ENCODE measurements at regions not wholly inside any gene's neighbourhood (a gene's known extent, or its start where the extent isn't known, plus 50 kb on each side); places are given as distances from the start of the nearest gene placed in this dataset.
A peak's percentile ranks its signal among the peaks of the same experiment; 100 is the strongest.

DNA sequence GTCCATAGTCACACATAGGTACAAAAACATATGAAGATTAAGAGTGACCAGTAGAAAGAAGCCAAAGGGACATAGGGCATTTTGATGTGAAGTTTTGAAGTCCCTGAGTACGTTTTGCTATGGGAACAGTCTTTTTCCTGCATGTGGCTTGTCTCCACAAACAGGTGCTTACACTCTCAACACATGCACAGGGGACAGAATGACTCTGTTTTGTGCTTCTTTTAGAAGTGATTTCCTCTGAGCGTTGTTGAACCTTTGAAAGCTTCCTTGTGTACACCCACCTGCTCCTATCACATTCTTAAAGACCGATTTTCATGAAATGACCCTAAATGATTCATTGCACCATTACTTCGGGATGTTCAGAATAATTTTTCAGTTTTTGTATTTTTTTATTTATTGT lies 338.8 kb upstream of the CDH4 start:
- no peak overlapping the region for H3K27ac ChIP-seq (replicated peaks)
- H3K27me3 ChIP-seq (ENCODE audit: insufficient read depth, poor library complexity, severe bottlenecking), result no peaks in the 10 kb centered on the region
- TF ChIP-seq, protein P1, sequence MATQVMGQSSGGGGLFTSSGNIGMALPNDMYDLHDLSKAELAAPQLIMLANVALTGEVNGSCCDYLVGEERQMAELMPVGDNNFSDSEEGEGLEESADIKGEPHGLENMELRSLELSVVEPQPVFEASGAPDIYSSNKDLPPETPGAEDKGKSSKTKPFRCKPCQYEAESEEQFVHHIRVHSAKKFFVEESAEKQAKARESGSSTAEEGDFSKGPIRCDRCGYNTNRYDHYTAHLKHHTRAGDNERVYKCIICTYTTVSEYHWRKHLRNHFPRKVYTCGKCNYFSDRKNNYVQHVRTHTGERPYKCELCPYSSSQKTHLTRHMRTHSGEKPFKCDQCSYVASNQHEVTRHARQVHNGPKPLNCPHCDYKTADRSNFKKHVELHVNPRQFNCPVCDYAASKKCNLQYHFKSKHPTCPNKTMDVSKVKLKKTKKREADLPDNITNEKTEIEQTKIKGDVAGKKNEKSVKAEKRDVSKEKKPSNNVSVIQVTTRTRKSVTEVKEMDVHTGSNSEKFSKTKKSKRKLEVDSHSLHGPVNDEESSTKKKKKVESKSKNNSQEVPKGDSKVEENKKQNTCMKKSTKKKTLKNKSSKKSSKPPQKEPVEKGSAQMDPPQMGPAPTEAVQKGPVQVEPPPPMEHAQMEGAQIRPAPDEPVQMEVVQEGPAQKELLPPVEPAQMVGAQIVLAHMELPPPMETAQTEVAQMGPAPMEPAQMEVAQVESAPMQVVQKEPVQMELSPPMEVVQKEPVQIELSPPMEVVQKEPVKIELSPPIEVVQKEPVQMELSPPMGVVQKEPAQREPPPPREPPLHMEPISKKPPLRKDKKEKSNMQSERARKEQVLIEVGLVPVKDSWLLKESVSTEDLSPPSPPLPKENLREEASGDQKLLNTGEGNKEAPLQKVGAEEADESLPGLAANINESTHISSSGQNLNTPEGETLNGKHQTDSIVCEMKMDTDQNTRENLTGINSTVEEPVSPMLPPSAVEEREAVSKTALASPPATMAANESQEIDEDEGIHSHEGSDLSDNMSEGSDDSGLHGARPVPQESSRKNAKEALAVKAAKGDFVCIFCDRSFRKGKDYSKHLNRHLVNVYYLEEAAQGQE (IDR thresholded peaks at IDR 0.05; ENCODE audit: insufficient replicate concordance, low read depth), result no peak
- no peak for TF ChIP-seq GABPA (IDR thresholded peaks at IDR 0.05; ENCODE audit: low read depth)
- TF ChIP-seq SPI1 (IDR thresholded peaks at IDR 0.05; ENCODE audit: borderline replicate concordance, low read depth), result no peak
- DNase-seq (ENCODE audit: low read depth in 1 of 2, low spot score in 1 of 2), result no peak
- no peak overlapping the region for H3K4me3 ChIP-seq (replicated peaks; ENCODE audit: insufficient read depth, low read length)

DNA sequence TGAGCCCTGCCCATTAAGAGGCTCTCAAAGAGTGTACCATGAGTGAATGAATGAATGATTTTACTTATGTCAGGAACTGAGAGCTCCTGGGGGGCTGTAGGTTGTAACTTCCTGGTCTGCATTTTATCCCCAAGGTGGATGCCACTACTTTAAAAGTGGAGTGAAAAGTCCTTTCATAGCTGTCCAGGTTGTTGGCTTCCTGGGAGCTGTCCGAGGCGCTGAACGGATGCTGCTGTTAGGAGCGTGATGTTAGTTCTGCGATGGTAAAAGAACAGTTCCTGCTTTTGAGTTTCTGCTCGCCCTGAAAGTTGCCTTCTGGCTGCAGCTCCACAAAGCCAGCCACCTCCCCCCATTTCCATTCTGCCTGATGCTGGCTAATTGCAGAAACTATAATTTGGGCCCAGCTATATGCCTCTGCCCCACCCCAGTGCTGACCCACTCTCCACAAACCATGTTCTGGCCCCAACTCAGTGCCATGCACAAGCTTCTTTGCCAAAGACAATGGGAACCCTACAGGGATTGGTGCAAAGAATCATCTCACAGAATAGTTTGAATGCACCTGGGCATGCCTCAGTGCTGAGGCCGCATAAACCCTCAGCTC lies 330.9 kb upstream of the CDH4 start:
- Histone ChIP-seq H3K4me3 (replicated peaks; ENCODE audit: insufficient read depth, low read length) (no peak overlapping the region), H3K27ac (replicated peaks) (no peak overlapping the region), H3K27me3 (ENCODE audit: insufficient read depth, poor library complexity, severe bottlenecking) (no peaks in the 10 kb centered on the region)
- no peak for TF ChIP-seq SPI1 (IDR thresholded peaks at IDR 0.05; ENCODE audit: borderline replicate concordance, low read depth)
- TF ChIP-seq, protein P1 (IDR thresholded peaks at IDR 0.05; ENCODE audit: insufficient replicate concordance, low read depth), result peak; percentile 82
- DNase-seq (ENCODE audit: low read depth in 1 of 2, low spot score in 1 of 2), result no peak

DNA sequence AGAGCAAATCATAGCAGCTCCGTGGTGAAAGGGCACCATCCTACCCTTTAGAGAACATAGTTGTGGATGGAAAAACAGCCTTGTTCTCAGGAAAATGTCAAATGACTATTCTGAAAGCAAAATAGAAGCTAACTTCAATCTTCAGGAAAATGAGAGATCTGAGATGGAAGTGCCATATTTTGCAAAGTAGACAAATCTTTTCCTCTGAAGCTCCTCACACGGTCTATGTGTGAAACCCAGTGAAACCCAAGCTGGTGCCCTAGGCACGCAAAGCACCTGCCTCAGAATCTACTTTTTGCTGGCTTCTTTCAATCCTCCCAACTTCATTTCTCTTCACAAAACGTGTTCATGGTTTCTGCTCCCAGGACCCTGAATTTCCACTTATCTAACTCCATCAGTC lies 325.2 kb upstream of the CDH4 start:
- H3K4me3 ChIP-seq (replicated peaks; ENCODE audit: insufficient read depth, low read length), result no peak overlapping the region
- TF ChIP-seq, protein P1 (IDR thresholded peaks at IDR 0.05; ENCODE audit: insufficient replicate concordance, low read depth), result no peak
- no peak for TF ChIP-seq CTCF (IDR thresholded peaks at IDR 0.05; ENCODE audit: insufficient read depth, low read length)
- TF ChIP-seq SPI1 (IDR thresholded peaks at IDR 0.05; ENCODE audit: borderline replicate concordance, low read depth), result no peak
- TF ChIP-seq POLR2AphosphoS5 (IDR thresholded peaks at IDR 0.05; ENCODE audit: low read depth), result no peak
- no peak for TF ChIP-seq GABPA (IDR thresholded peaks at IDR 0.05; ENCODE audit: low read depth)
- H3K27ac ChIP-seq (replicated peaks), result no peak overlapping the region
- no peak for DNase-seq (ENCODE audit: low read depth in 1 of 2, low spot score in 1 of 2)
- H3K27me3 ChIP-seq (ENCODE audit: insufficient read depth, poor library complexity, severe bottlenecking), result no peaks in the 10 kb centered on the region

- no peak for DNase-seq (ENCODE audit: low read depth in 1 of 2, low spot score in 1 of 2)
- no peaks in the 10 kb centered on the region for H3K27me3 ChIP-seq (ENCODE audit: insufficient read depth, poor library complexity, severe bottlenecking)
- TF ChIP-seq CTCF (IDR thresholded peaks at IDR 0.05; ENCODE audit: insufficient read depth, low read length), result no peak
- TF ChIP-seq SPI1 (IDR thresholded peaks at IDR 0.05; ENCODE audit: borderline replicate concordance, low read depth), result no peak
- TF ChIP-seq, protein P1 (IDR thresholded peaks at IDR 0.05; ENCODE audit: insufficient replicate concordance, low read depth), result no peak
- TF ChIP-seq POLR2AphosphoS5 (IDR thresholded peaks at IDR 0.05; ENCODE audit: low read depth), result no peak
- no peak for TF ChIP-seq GABPA (IDR thresholded peaks at IDR 0.05; ENCODE audit: low read depth)
- no peak overlapping the region for H3K27ac ChIP-seq (replicated peaks)
- H3K4me3 ChIP-seq (replicated peaks; ENCODE audit: insufficient read depth, low read length), result no peak overlapping the region
Measured at GRCh38 chr20:60928341-60928740, 323.7 kb upstream of the CDH4 start.

Data from HL-60 (cell line).